GM12878 (cell line): ENCODE measurements at regions not wholly inside any gene's neighbourhood (a gene's known extent, or its start where the extent isn't known, plus 50 kb on each side); places are given as distances from the start of the nearest gene placed in this dataset.

ENCODE experiments used
- ATAC-seq: fragments of 200-7000 bp; cut with Tn5 transposase; 3 replicates; pipeline ENCODE4 v1.9.1; 2020; ENCODE audit warnings: mild to moderate bottlenecking, moderate library complexity
- BruUV-seq: library from RNA; stranded (reverse); fragments of 400-500 nt; replicated peaks from 2 replicates; lab custom pipeline; 2021; lab: Mats Ljungman, UMichigan
- CTCF ChIA-PET: fragments of 300-600 bp; sonication (Branson Sonifier 250); formaldehyde crosslinking; extraction: SDS; loops from one replicate; lab custom pipeline; 2021; ENCODE audit warnings: inconsistent platforms; lab: Yijun Ruan, JAX
- POLR2A ChIA-PET: fragments of 350-600 bp; formaldehyde crosslinking; extraction: SDS; loops from one replicate; lab custom pipeline; 2021; ENCODE audit warnings: inconsistent platforms; lab: Charles Lee
- RAD21 ChIA-PET: fragments of 300-600 bp; sonication (Branson Sonifier 250); formaldehyde crosslinking; loops from one replicate; lab custom pipeline; 2023; ENCODE audit warnings: antibody characterized with exemption; ENCODE audit not compliant: unreplicated experiment; lab: Charles Lee
- SMC1A ChIA-PET: fragments of 300-600 bp; sonication (Branson Sonifier 250); formaldehyde crosslinking; loops from one replicate; lab custom pipeline; 2023; ENCODE audit not compliant: unreplicated experiment, uncharacterized antibody; lab: Charles Lee
- DNase-seq: peaks from one replicate; pipeline ENCODE4 v3.0.0-alpha.2; 2011; ENCODE audit warnings: low read depth, low spot score
- FAIRE-seq: peaks from 3 replicates; lab custom pipeline; 2011; peaks lifted over from hg19 to GRCh38; lab: Jason Lieb, UNC
- H2AFZ ChIP-seq: 2 replicates; pipeline ENCODE4 v1.6.0; 2011; ENCODE audit warnings: low read depth, low read length, control low read depth; ENCODE audit not compliant: control insufficient read depth
- H3K27ac ChIP-seq: 2 replicates; pipeline ENCODE4 v1.5.1; 2011; ENCODE audit warnings: control low read depth; ENCODE audit not compliant: control insufficient read depth, insufficient read depth
- H3K27me3 ChIP-seq, 2 experiments: replicated peaks in 1 of 2; 2 replicates each; pipeline versions ENCODE4 v1.6.0 to v1.6.1; 2011; ENCODE audit warnings: low read length in 1 of 2; ENCODE audit not compliant: control insufficient read depth in 2 of 2, insufficient read depth in 2 of 2
- H3K36me3 ChIP-seq, 2 experiments: 2 replicates each; pipeline ENCODE4 v1.5.1; 2011; ENCODE audit warnings: low read length in 1 of 2; ENCODE audit not compliant: control insufficient read depth in 2 of 2, insufficient read depth in 2 of 2
- H3K4me1 ChIP-seq: 2 replicates; pipeline ENCODE4 v1.6.1; 2011; ENCODE audit warnings: mild to moderate bottlenecking, low read length, moderate library complexity, mixed read lengths; ENCODE audit not compliant: control insufficient read depth, insufficient read depth
- H3K4me2 ChIP-seq: 2 replicates; pipeline ENCODE4 v1.6.0; 2011; ENCODE audit warnings: control low read depth; ENCODE audit not compliant: control insufficient read depth, insufficient read depth
- H3K4me3 ChIP-seq: fragments of 200-600 bp; sonication (generic); 2 replicates; pipeline ENCODE4 v1.5.1; 2016
- H3K79me2 ChIP-seq: 2 replicates; pipeline ENCODE4 v1.6.0; 2011; ENCODE audit warnings: low read length; ENCODE audit not compliant: control insufficient read depth, insufficient read depth
- H3K9ac ChIP-seq: 2 replicates; pipeline ENCODE4 v1.8.0; 2011; ENCODE audit warnings: low read length, control low read depth, mixed read lengths; ENCODE audit not compliant: control insufficient read depth, insufficient read depth
- H3K9me3 ChIP-seq: replicated peaks from 3 replicates; pipeline ENCODE4 v1.5.1; 2011; ENCODE audit warnings: mild to moderate bottlenecking, low read length; ENCODE audit not compliant: control insufficient read depth, insufficient read depth
- H4K20me1 ChIP-seq: 2 replicates; pipeline ENCODE4 v1.6.0; 2011; ENCODE audit not compliant: control insufficient read depth, insufficient read depth
- CHD1 ChIP-seq: IDR thresholded peaks from 2 replicates; pipeline ENCODE4 v1.6.1; 2012; ENCODE audit warnings: low read depth, low read length, improper control_type of control experiment
- EED ChIP-seq: sonication (generic); IDR thresholded peaks from 2 replicates; pipeline ENCODE4 v1.6.1; 2016; ENCODE audit warnings: antibody characterized with exemption, low read depth
- KLF5 ChIP-seq: fragments of 450-650 bp; IDR thresholded peaks from 2 replicates; pipeline ENCODE4 v1.6.1; 2014; ENCODE audit warnings: mild to moderate bottlenecking; ENCODE audit not compliant: partially characterized antibody
- NR2C2 ChIP-seq: IDR thresholded peaks from 2 replicates; pipeline ENCODE4 v1.6.1; 2011; ENCODE audit warnings: borderline replicate concordance, low read depth; ENCODE audit not compliant: control insufficient read depth, insufficient read length
- POLR2AphosphoS2 ChIP-seq: IDR thresholded peaks from 2 replicates; pipeline ENCODE4 v1.6.1; 2011; ENCODE audit warnings: low read depth, mild to moderate bottlenecking, low read length, improper control_type of control experiment, moderate library complexity
- RAD21 ChIP-seq: IDR thresholded peaks from 2 replicates; pipeline ENCODE4 v1.6.1; 2011; ENCODE audit warnings: mild to moderate bottlenecking, low read depth, low read length, moderate library complexity; ENCODE audit not compliant: insufficient read depth
- TAF1 ChIP-seq: IDR thresholded peaks from 2 replicates; pipeline ENCODE4 v1.6.1; 2011; ENCODE audit warnings: mild to moderate bottlenecking, low read depth, low read length, borderline replicate concordance
- TCF12 ChIP-seq: IDR thresholded peaks from 2 replicates; pipeline ENCODE4 v1.6.1; 2011; ENCODE audit warnings: low read depth, mild to moderate bottlenecking, low read length
- YBX1 ChIP-seq: fragments of 450-650 bp; IDR thresholded peaks from 2 replicates; pipeline ENCODE4 v1.6.1; 2016; ENCODE audit warnings: antibody characterized with exemption
- WGBS: methylation state at CpG from one replicate; pipeline ENCODE4 v1.1.6; 2016; ENCODE audit warnings: low lambda C conversion rate; ENCODE audit not compliant: insufficient replicate concordance, insufficient coverage; ENCODE audit errors: missing lambda C conversion rate; 5-methylcytosine and 5-hydroxymethylcytosine counted together
- in situ Hi-C: fragments of 300-500 bp; cut with MboI; formaldehyde crosslinking; loops from 9 replicates; pipeline ENCODE4 v1.14.3; 2018; ENCODE audit warnings: mixed read lengths
- intact Hi-C: fragments of 100-400 bp; cut with micrococcal nuclease; formaldehyde crosslinking; loops from one replicate; pipeline ENCODE4 v1.14.2; 2022; ENCODE audit not compliant: unreplicated experiment

GRCh38 chr22:22392131-22392530 is 116.4 kb downstream of the ZNF280B start:
- no peaks in the 10 kb centered on the region; the same call in 1 of the 2 replicates for H3K4me1 ChIP-seq
- H3K27me3 ChIP-seq = no peaks in the 10 kb centered on the region
- in situ Hi-C loops = no loop called here
- ChIA-PET RAD21 (no interaction called here), SMC1A (no interaction called here), CTCF (no interaction called here), POLR2A (no interaction called here)
- H3K4me3 ChIP-seq = no peak overlapping the region
- H3K4me2 ChIP-seq = no peak overlapping the region
- WGBS = 11% methylated on average over 4 of the region's 4 CpGs
- H3K79me2 ChIP-seq = no peaks in the 10 kb centered on the region
- TF ChIP-seq YBX1 (no peak), CHD1 (no peak), TAF1 (no peak)
- FAIRE-seq (no peak), ATAC-seq (no peak), DNase-seq (no peak)
- no TSS peak for BruUV-seq
- H3K27ac ChIP-seq = no peak overlapping the region
- H3K9me3 ChIP-seq = no peaks in the 10 kb centered on the region
- intact Hi-C loops = no loop called here
- no peaks in the 10 kb centered on the region for H4K20me1 ChIP-seq
- no peak overlapping the region for H2AFZ ChIP-seq
- no peak overlapping the region for H3K9ac ChIP-seq
- no peaks in the 10 kb centered on the region for H3K36me3 ChIP-seq

DNA sequence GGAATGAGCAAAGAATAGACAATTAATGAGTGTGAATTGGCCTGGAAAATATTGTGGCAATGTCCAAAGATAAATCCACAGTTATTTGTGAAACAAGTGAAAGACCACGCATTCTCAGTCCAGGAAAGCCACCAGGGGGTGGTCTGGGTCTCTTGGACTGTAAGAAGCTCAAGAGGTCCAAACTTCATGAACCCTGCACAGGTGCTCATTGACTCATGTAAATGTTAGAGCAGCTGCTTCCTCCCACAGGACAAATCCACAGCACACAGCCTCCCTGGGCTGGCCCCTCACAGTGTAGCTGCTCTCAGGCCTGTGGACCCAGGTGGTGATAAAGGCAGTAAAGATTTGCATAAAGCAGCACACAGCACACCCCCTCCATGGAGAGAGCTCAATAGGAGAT is 114.0 kb downstream of the ZNF280B start:
- intact Hi-C loops = no loop called here
- FAIRE-seq = no peak
- Histone ChIP-seq H4K20me1 (no peaks in the 10 kb centered on the region), H3K4me3 (no peak overlapping the region), H3K79me2 (no peaks in the 10 kb centered on the region), H3K9ac (no peak overlapping the region), H3K9me3 (no peaks in the 10 kb centered on the region), H3K27ac (no peak overlapping the region), H3K27me3 (no peaks in the 10 kb centered on the region), H3K36me3 (no peaks in the 10 kb centered on the region), H2AFZ (no peak overlapping the region), H3K4me2 (no peak overlapping the region), H3K4me1 (no peaks in the 10 kb centered on the region; the same call in 1 of the 2 replicates)
- RAD21 ChIA-PET = no interaction called here
- DNase-seq = no peak
- SMC1A ChIA-PET = interaction anchor here (1.4 kb wide), 1 partner anchor 34 kb away, joined by 3 read pairs; no protein-coding TSS in a partner anchor
- CTCF ChIA-PET = interaction anchor here (1.2 kb wide), 1 partner anchor 37 kb away, joined by 3 read pairs; no protein-coding TSS in a partner anchor
- no TSS peak for BruUV-seq
- POLR2A ChIA-PET = no interaction called here
- no peak for ATAC-seq
- 0% methylated on average over 1 of the region's 1 CpG for WGBS
- TF ChIP-seq RAD21 (no peak), NR2C2 (no peak), KLF5 (no peak), EED (no peak), TCF12 (peak; percentile 22; the same call in 1 of the 2 replicates), POLR2AphosphoS2 (no peak)
- in situ Hi-C loops = no loop called here
